NCI-H526 treated with DMSO at 0.1 percent for 48 hours (cell line): ENCODE measurements at regions not wholly inside any gene's neighbourhood (a gene's known extent, or its start where the extent isn't known, plus 50 kb on each side); places are given as distances from the start of the nearest gene placed in this dataset.
"Not testable (repeated sequence)": the region's sequence is repeated elsewhere in the genome, so short reads cannot be mapped to it uniquely, and the experiment has no call there.

ENCODE experiments used
- DNase-seq: peaks from one replicate; lab custom pipeline; 2025; lab: John Stamatoyannopoulos, UW

DNA sequence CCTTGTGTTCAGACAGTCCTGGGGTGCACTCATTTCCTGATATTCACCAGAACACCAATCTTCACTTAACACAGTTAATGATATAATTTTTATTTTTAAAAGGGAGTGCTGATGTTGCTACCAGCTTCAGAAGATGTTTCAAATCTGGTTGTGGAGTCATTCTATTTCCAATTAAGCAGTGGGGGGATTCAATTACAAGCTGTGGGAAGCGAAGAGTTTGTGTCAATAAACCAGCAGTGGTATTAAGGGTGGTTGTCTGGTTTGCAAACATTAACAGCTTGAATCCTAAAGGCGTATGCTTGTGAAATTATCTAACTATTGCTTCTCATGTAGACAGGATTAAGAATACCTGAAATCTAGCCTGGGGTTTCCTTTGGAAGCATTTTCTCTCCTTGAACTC is 1637.5 kb upstream of the GOT2 start:
- no peak for DNase-seq

DNA sequence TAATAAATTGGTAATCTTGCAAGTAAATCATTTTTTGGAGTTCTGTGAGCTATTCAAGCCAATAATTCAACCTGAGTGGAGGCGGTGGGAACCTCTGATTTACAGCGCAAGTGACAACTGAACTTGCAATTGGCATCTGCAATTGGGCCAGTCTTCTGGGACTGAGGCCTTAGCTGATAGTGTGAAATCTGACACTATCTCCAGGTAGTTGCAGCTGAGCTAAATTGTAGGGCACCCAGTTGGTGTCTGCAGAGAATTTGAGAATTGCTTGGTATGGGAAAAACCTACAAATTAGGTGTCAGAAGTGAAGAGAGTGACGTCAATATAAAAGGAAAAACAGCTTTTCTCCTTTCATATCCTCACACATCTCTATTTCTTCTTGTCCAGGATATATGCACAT is 1633.6 kb upstream of the GOT2 start:
- no peak for DNase-seq

DNA sequence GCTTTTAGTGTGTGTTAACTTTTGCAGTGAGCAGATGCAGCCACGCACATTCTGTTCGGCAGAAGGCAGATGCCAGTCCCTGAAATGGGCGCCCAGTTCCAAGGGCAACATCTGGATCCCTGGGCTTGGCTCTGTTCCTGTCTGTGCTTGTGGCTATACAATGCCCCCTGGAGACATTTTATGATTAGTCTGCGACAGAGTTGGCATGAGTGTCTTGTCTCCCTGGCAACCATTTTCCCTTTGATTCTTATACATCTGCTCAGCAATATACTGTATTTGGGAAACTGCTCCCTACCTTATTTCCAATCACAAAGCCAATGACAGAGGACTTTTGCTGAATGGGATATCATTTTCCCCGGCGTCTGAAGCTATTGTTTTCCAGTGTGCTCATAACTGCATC is 1629.5 kb upstream of the GOT2 start:
- DNase-seq = no peak

DNA sequence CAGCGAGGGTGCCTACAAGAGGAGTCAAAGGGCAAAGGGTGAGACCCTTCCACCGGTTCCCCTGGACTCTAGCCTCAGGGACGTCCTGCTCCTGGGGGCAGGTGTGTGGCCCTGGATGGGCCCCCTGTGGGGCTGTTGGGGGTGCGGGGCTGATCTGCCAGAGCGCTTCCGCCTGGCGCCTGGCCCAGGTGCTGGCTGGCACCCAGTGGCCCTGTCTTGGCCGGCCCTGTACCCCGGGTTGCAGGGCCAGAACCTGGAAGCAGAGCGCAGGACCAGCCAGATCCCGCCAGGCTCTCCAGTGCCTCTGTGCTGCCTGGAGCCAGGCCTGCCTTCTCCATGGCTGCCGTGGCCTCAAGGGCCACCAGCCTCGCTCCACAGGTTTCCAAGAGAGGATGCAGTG is 1625.8 kb upstream of the GOT2 start:
- DNase-seq = not testable (repeated sequence)

DNA sequence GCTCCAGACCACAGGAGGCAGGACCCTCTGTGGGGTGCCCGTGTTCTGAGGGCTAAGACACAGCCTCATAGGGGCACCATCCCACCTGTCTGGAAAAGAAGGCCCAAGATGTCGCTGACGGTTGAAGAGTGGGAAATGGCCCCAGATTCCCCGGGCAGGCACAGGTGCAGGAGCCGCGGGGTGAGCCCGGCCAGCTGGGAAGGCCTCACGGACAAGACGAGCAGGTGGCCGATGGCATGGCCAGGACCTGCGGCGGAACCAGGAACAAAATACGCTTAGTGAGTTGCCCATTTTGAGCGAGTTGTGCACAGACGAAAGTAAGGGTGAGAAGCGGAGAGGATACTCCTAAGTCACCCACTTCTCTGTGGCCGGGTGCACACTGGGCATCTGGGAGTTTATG is 1625.3 kb upstream of the GOT2 start:
- DNase-seq = not testable (repeated sequence)

DNA sequence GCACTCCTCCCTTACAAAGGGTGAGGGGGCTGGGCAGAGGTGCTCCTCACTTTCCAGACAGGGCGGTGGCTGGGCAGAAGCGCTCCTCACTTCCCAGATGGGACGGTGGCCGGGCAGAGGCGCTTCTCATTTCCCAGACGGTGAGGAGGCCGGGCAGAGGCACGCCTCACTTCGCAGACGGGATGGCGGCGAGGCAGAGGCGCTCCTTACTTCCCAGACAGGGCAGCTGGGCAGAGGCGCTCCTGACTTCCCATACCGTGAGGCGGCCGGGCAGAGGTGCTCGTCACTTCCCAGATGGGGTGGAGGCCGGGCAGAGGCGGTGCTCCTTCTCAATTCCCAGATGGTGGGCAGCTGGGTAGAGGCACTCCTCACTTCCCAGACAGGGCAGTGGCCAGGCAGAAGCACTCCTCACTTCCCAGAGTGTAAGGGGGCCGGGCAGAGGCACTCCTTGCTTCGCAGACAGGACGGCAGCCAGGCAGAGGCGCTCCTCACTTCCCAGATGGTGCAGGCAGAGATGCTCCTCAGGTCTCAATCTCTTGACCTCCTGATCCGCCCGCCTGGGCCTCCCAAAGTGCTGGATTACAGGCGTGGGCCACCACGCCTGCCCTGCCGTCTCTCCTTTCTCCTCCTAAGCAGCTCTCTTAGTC is 1623.9 kb upstream of the GOT2 start:
- DNase-seq = not testable (repeated sequence)

DNA sequence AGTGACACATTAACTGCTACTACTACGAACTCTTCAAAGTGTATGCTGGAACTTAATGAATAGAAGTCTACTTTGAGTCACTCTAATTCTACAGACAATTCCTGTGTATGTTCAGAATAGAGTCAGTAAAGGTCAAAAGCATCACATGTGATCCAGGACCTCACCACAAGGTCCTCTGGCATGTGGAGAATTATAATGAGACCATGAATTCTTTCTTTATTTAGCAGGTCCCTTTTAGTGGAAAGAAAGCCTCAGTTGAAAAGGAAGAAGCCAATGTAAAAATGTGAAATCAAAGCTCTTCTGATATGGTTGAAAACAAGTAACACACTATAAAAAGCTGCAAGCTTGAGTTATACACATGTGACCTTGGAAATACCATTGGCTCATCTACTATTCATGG is 1612.1 kb upstream of the GOT2 start:
- DNase-seq = no peak

DNA sequence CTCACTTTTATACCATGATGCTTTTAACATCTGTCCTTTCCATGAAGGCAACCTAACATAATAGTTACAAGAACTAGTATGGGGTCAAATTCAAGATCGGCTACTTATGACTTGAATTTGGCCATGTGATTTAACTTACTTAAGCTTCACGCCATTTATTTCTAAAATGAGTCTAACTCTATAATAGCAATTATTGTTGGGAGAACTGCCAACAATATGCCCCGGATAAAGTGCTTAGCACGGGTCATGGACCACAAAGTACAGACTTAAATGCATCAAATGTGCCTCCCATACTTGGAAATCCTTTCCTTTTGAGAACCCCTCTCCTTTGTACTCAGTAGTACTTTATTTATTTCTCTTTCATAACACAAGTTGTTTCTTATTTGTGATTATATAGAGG is 1603.6 kb upstream of the GOT2 start:
- no peak for DNase-seq

DNA sequence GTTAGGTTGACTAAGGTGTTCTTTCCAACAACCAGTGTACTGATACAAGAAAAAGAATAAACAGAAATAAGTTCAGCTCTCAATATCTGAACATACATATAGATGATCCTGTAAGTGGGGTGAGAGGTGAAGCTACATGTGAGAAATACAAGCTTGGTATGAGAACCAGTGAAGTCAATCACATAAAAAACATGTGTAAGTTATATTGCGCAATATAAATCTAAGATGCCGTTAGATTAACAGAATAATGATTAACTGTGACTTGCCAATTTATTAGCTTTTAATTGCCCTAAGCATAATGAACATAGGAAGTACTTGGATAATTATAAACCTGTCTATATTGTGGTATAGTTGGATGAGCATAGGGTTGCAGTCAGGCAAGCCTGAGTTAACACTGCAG is 1597.1 kb upstream of the GOT2 start:
- DNase-seq = no peak

DNA sequence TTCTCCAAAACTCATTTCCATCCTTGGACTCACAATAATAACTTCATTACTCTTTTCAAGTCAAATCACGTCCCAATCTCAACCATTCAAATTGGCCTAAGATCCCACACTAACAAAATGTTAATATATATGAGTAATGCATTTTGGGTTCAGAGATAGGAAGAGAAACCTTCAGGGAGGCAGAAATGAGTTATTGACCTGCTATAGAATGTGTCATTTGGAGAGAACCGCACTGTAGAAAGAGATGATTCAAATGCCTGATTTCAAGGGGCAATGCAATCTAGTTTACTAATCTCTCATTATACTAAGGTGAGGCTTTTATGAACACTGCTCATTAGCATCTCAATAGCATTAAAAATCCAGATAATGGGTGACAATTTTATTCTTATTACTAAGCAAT is 1595.0 kb upstream of the GOT2 start:
- DNase-seq = no peak

DNA sequence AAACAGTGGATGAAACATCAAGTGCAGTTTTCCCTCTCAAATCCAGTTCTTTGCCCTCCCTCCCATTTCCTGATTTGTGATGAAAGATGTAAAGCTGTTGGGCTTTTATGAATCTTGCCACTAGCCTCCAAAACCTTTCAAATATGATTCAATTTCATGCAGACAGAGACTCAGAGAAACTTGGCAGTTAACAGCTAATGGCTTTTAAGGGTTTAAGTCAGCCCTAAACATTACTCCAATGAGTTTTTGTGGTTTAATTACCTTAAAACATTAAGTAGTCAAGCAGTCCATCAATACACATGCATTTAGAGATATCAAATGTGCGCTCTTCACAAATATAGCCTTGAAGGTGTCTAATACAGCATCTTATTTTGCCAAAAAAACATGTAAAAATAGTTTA is 1594.0 kb upstream of the GOT2 start:
- DNase-seq = no peak

DNA sequence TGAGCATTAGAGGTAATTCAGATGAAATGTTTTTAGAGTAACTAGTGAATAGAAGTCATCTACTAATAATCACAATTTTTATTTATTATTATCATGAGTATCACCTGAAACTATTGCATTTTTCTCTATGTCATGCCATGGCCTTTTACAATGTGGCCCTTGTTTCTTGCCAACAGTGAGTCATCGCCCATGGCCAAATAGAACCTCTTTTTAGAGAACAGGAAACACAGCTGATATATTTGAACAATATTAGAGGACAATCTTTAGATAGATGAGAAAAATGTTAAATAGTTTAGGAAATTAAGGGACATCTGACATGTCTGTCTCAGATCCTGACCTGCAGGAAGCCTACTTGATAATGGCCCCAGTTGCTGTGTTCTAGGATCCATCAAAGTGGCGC is 1584.4 kb upstream of the GOT2 start:
- no peak for DNase-seq

DNA sequence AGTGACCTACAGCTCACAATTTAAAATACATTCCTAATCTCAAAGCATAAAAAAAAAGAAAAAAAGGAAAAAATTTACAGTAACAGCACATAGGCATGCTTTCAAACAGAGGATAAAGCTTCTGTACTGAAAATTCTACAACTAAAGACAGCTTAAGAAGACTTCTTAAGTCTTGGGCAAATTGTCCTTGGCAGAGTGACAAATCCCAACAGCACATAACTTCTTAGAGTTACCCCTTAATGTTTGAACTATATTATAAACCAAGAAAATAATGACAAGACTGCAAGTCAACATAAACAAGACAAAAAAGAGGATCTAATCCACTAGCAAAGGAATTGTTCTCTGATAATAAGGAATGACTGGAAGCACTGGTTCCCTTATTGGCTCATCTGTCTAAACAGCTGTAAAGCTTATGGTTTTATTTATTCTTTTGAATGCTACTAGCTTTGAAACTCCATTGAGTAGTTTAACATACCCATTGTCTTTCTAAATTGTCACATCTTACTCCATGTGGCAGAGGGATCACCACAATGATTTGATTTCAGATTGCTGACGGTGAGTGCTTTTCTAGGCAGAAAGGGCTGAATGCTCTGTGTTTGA is 1576.8 kb upstream of the GOT2 start:
- no peak for DNase-seq

DNA sequence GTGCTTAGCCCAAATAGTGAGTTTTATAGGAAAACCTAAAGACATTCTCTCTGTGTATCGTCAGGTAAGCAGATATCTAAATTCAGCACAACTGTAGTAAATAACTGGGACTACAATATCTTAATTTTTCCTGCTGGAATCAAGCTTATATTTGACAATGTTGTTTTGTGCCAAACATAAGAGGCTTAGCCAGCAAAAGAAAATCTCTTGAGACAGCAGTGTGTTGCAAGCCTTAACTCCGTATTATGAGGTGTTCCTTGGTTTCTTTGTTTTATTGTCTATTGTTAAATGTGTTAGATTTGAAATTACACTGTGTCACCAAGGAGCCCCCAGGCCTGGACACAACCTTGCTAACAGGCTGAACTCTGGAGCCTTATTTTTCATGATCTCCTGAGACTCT is 1570.6 kb upstream of the GOT2 start:
- DNase-seq = no peak

DNA sequence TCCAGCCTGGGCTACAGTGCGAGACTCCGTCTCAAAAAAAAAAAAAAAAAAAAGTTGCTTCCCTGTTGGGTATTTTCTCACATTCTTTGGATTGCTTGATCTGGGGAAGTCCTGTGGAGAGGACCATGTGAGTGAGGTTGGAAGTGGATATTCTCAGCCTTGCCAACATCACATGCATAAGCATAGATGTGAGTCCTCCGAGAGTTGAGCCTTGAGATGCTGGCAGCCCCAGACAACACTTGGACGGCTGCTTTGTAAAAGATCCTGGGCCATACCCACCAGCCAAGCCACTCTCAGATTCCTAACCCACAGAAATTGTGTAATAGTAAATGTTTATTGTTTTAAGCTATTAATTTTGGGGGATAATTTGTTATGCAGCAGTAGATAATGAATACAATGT is 1570.0 kb upstream of the GOT2 start:
- no peak for DNase-seq

DNA sequence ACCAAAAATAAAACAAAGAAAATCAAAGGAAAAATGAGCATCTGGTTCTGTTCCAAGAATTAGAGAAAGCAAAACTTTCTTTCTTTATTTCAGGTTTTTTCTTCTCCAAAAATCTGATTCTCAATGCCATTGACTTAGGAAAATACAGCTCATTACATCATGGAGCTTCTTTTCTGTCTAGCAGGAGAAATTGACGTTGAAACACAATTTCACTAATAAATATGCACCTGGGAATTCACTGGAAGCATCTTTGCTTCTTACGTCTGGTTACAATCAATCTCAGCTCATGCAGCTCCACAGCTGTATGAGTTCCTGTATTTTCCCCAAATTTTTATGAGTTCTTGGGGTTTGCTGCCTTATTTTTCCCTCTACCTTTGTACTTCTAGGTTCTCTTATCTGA is 1568.6 kb upstream of the GOT2 start:
- no peak for DNase-seq

DNA sequence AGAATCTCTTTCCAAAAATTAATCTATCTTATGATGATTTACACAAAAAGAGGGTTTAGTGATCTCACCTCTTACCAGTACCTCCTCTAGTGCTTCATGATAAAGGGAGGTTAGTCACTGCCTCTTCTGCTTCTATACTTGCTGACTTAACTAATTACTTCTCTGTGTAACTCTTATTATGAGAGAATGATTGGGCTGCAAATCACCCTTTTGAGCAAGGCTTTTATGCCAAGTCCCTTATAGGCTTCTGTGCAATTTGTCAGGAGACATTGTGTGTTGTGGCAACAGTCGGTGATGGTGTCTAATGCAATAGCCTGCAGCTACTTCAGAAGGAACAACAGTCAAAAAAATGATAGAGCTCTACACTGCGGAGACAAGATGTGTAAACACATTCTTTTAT is 1568.1 kb upstream of the GOT2 start:
- no peak for DNase-seq

DNA sequence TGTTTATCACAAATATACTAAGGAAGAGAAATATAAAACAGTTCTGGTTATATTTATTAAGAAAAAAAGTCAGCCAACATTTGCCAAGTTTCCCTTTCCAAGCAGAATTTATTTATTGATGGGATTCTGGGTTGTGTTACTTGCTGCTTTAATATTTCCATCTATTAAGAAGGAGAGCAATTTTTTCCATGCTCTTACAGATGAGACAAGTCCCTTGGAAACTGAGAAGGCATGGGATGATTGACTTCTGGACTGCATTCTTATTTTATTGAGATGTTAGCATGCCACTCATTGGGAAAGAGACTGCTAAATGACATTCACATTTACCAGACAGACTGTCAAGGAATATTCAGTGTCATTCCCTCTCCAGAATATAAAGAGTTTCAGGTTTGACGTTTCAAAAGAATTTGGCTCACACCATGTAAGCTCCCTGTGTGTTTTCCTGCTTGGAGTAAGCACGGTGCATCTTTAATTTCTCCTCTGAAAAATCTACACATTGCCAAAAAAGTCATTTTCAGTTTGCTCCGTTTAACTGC is 1565.2 kb upstream of the GOT2 start:
- DNase-seq = no peak

DNA sequence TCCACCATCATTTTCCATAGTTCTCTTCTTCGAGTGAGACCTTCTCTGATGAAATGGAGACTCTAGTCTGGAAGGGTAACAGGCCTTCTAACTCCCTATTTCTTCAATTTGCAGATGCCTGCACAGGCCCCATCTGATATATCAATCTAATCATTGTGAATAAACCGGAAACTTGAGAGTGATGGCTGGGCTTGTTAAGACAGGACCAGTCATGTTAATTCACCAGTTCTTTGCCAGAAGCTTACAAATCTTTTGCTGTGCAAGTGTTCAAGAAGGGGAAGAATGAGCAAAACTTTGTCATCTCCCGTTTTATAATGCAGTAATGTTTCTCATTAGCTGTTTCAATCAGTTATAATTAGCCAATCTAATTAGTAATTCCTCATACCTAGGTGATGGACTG is 1561.3 kb upstream of the GOT2 start:
- no peak for DNase-seq

DNA sequence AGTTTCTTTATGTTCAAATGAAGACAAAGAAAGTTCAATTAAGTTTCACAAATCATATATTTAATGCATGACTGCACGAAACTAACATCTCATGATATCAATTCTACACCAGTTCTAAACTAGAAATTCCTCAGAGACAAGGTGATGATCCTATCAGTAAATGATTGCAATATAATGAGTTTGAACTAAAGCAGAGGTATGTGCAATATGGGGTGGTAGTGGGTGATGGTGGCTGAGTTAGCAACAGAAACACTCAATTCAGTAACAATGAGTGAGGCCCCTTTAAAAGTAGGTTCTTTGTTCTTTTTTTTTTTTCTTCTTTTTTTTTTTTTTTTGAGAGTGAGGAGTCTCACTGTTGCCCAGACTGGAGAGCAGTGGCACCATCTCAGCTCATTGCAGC is 1551.7 kb upstream of the GOT2 start:
- DNase-seq = no peak

DNA sequence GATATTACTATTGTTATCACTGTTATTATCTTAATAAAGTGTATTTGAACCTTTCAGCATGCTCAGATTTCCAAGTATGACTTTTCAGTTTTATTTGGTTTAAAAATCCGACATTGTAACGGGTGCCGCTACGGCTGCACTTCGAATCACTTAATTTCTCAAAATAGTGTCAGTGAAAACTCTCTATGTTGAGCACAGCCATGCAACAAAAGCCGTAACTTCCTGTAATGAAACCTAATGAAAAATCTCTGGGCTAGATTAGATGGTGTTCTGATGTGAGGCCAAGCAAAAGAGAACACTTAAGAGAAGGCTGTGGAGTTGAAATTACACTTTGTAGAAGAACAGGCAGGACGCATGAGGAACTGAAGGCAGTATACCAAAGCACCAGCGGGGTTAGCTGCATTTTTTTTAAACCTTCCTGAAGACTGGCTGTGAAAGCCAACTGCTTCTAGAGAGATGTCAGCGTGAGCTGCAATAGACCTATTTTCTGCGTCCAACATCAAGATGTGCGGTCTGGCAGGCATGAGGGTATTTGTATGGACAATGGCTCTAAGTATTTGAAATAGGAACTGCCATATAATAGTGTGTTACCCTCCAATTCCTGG is 1545.0 kb upstream of the GOT2 start:
- no peak for DNase-seq

DNA sequence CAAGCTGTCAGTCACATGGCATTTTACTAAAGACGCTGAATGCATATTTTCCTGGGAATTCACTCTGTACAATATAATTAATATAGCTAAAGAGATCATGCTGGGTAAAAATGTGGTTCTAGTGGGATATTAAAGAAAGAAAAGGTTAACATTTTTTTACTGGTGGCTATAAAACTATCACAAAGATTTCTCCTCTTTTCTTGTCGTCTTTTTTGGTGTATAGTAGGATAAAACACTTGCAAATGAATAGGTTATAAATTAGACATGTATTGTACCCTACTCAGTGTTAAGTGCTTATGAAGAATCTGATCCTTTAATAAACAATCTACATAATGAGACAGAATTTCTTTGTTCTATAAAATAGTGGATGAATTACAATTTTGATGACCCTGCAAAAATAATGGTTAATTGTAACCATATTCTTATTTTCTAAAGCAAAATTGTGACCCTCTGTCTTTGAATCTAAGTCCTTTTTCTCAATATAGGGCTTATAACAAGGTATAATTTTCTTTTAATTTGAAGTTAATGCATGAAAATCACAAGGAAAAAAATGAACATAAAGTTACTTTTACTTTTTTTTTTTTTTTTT is 1540.4 kb upstream of the GOT2 start:
- DNase-seq = no peak

DNA sequence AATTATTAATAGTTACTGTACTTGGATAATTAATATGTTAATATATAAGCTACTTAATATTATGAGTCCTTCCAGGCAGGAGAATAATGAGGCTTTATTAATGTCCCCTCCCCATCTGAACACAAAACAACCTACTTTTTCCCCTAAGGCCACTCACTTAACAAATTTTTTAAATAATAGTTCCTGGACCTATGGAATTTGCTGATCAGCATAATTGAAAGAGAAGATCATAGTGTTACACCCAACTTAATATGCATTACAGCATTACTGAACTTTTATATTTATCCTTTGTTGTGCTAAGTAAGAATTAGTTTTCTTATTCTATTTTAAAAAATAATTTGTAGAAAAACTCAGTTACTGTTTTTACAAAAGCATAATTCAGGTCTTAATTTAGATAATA is 1537.7 kb upstream of the GOT2 start:
- DNase-seq = no peak
